HT1080 (cell line): ENCODE measurements at regions not wholly inside any gene's neighbourhood (a gene's known extent, or its start where the extent isn't known, plus 50 kb on each side); places are given as distances from the start of the nearest gene placed in this dataset.
"Not testable (repeated sequence)": the region's sequence is repeated elsewhere in the genome, so short reads cannot be mapped to it uniquely, and the experiment has no call there.

Source experiments
- DNase-seq: peaks from one replicate; pipeline ENCODE4 v3.0.0-alpha.2; 2015; ENCODE audit warnings: low read depth

- peak; percentile 26 for DNase-seq
Measured at GRCh38 chr12:28974166-28974565, 174.9 kb upstream of the FAR2 start.

- no peak for DNase-seq
Measured at GRCh38 chr12:28974883-28975282, 174.2 kb upstream of the FAR2 start.

GRCh38 chr12:28975564-28976340 is 173.3 kb upstream of the FAR2 start:
- DNase-seq = no peak

- no peak for DNase-seq
Measured at GRCh38 chr12:28980436-28980835, 168.6 kb upstream of the FAR2 start.

- DNase-seq = no peak
Measured at GRCh38 chr12:28987538-28988324, 161.3 kb upstream of the FAR2 start.

- DNase-seq = no peak
Measured at GRCh38 chr12:28988325-28988704, 160.8 kb upstream of the FAR2 start.

GRCh38 chr12:28991626-28992025 is 157.5 kb upstream of the FAR2 start:
- DNase-seq = no peak

GRCh38 chr12:28993720-28994119 is 155.4 kb upstream of the FAR2 start:
- no peak for DNase-seq

GRCh38 chr12:28994179-28994715 is 154.8 kb upstream of the FAR2 start:
- DNase-seq = no peak

GRCh38 chr12:28996688-28997087 is 152.4 kb upstream of the FAR2 start:
- no peak for DNase-seq

GRCh38 chr12:28998662-28999120 is 150.4 kb upstream of the FAR2 start:
- peak; percentile 12 for DNase-seq

- no peak for DNase-seq
Measured at GRCh38 chr12:29004066-29004935, 144.8 kb upstream of the FAR2 start.

GRCh38 chr12:29004936-29005304 is 144.2 kb upstream of the FAR2 start:
- DNase-seq = no peak

GRCh38 chr12:29008786-29009185 is 140.3 kb upstream of the FAR2 start:
- DNase-seq = peak; percentile 30

- no peak for DNase-seq
Measured at GRCh38 chr12:29012673-29013072, 136.4 kb upstream of the FAR2 start.

- DNase-seq = not testable (repeated sequence)
Measured at GRCh38 chr12:29017532-29017931, 131.5 kb upstream of the FAR2 start.

GRCh38 chr12:29023436-29024076 is 125.5 kb upstream of the FAR2 start:
- DNase-seq = no peak

- DNase-seq = no peak
Measured at GRCh38 chr12:29024117-29024516, 125.0 kb upstream of the FAR2 start.

GRCh38 chr12:29025937-29026336 is 123.1 kb upstream of the FAR2 start:
- DNase-seq = no peak

- peak; percentile 15 for DNase-seq
Measured at GRCh38 chr12:29026419-29026818, 122.7 kb upstream of the FAR2 start.

GRCh38 chr12:29029484-29029883 is 119.6 kb upstream of the FAR2 start:
- not testable (repeated sequence) for DNase-seq
